ENCODE measurements at regions not wholly inside any gene's neighbourhood (a gene's known extent, or its start where the extent isn't known, plus 50 kb on each side); places are given as distances from the start of the nearest gene placed in this dataset.

DNA sequence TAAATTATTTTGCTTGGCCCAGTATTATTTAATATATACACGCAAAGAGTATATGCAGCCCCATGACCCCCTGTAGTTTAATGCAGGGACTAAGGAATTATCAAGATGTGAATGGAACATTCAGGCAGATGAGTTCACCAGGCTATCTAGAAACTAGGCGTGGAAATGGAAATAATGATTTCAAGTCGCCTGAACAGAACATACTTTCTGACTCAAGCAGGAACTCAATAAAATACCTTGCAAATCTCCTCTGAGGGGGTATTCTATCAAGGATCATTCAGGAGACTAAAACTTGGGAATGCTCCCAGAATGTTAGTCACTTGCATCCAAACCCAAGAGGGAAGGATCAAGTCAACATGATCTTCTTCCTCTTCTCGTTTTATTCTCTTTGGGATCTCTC lies 59.6 kb upstream of the RASSF6 start:
- TF ChIP-seq, protein P1, sequence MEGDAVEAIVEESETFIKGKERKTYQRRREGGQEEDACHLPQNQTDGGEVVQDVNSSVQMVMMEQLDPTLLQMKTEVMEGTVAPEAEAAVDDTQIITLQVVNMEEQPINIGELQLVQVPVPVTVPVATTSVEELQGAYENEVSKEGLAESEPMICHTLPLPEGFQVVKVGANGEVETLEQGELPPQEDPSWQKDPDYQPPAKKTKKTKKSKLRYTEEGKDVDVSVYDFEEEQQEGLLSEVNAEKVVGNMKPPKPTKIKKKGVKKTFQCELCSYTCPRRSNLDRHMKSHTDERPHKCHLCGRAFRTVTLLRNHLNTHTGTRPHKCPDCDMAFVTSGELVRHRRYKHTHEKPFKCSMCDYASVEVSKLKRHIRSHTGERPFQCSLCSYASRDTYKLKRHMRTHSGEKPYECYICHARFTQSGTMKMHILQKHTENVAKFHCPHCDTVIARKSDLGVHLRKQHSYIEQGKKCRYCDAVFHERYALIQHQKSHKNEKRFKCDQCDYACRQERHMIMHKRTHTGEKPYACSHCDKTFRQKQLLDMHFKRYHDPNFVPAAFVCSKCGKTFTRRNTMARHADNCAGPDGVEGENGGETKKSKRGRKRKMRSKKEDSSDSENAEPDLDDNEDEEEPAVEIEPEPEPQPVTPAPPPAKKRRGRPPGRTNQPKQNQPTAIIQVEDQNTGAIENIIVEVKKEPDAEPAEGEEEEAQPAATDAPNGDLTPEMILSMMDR (IDR thresholded peaks at IDR 0.05; ENCODE audit: low read depth, low read length): no peak
- no peaks in the 10 kb centered on the region; the same call in 1 of the 2 replicates for H3K27me3 ChIP-seq
- no peak overlapping the region for H3K4me3 ChIP-seq (ENCODE audit: low read depth, low read length)
- no peak for DNase-seq
- H3K4me1 ChIP-seq: no peaks in the 10 kb centered on the region
- H3K9me3 ChIP-seq: no peaks in the 10 kb centered on the region
- no peaks in the 10 kb centered on the region for H3K36me3 ChIP-seq

DNA sequence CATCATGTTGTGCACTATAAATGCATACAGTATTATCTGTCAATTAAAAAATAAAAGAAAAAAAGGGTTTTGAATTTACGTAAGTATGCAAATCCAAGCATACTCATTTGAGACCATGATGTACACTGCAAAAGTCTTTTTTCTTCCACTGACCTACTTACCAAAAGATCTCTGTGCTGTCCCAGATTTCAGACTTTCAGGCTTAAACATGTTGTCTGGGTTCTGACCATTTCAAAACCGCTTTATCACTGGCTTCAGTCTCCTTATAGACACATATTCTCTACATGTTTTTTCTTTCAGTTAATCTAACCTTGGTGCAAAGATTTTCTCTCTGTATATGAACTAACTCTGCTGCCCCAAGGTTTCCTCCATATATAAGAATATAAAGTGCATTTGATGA lies 58.6 kb upstream of the CXCL8 start:
- H3K4me3 ChIP-seq (ENCODE audit: low read depth, low read length): no peak overlapping the region
- TF ChIP-seq, protein P1 (IDR thresholded peaks at IDR 0.05; ENCODE audit: low read depth, low read length): no peak
- H3K27me3 ChIP-seq: no peaks in the 10 kb centered on the region
- no peaks in the 10 kb centered on the region for H3K4me1 ChIP-seq
- H3K36me3 ChIP-seq: no peaks in the 10 kb centered on the region
- DNase-seq: no peak
- no peaks in the 10 kb centered on the region for H3K9me3 ChIP-seq

DNA sequence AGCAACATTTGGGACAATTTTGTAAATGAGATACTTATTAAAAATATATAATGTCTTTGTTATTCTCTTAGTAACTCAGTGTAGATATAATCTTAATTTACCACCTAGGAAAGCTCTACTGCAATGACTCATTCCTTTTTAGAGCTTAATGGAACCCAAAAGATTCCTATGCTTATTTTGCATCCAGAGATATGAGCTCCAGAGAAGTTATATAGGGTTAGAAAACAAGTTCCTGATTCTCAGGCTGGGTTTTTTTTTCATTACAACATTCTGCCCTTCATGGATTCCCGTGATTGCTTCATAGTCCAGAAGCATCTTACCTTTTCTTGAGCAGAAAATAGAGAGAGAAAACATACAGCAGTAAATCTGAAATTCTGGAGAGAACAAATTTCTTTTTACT lies 57.9 kb upstream of the CXCL8 start:
- TF ChIP-seq, protein P1 (IDR thresholded peaks at IDR 0.05; ENCODE audit: low read depth, low read length): no peak
- H3K27me3 ChIP-seq: no peaks in the 10 kb centered on the region
- H3K36me3 ChIP-seq: no peaks in the 10 kb centered on the region
- H3K4me3 ChIP-seq (ENCODE audit: low read depth, low read length): no peak overlapping the region
- H3K4me1 ChIP-seq: no peaks in the 10 kb centered on the region
- no peak for DNase-seq
- no peaks in the 10 kb centered on the region for H3K9me3 ChIP-seq

DNA sequence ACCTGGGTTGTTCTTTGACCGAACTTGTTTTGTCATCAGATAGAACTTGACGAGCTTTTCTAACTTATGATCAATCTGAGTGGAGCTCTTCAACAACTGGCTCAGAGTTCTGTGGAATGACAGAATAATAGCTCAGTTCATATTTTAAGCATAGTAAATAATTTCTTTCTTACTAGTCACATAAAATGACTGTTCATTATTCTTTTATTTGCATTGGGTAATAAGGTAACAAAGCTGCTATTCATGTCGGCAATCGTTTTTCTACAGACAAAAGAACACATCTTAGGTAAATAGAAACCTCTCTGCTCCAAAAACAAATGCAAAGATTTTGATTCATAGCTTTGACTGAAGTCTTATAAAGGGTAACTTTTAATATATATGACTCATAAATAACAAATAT lies 57.3 kb upstream of the CXCL8 start:
- no peaks in the 10 kb centered on the region for H3K4me1 ChIP-seq
- DNase-seq: no peak
- H3K9me3 ChIP-seq: no peaks in the 10 kb centered on the region
- H3K36me3 ChIP-seq: no peaks in the 10 kb centered on the region
- no peak overlapping the region for H3K4me3 ChIP-seq (ENCODE audit: low read depth, low read length)
- TF ChIP-seq, protein P1 (IDR thresholded peaks at IDR 0.05; ENCODE audit: low read depth, low read length): no peak
- H3K27me3 ChIP-seq: no peaks in the 10 kb centered on the region

DNA sequence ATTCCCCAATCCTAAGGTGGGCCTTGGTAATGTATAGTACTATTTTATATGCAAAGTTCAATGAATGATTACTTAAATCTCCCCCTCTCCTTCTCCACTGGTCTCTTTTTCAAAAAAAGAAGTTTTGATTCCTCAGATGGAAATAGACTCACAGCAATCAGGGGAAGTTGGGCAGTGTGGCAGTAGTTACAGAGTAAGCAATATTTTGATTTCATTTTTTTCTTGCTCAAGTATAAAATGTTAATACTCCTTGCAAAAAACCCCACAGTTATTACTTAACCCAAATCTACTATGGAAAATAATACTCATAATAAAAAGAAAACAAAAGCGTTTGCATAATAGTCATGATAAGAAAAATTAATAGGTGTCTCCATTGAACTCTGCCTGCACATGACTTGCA lies 56.9 kb upstream of the CXCL8 start:
- Histone ChIP-seq H3K9me3 (no peaks in the 10 kb centered on the region), H3K27me3 (no peaks in the 10 kb centered on the region), H3K4me3 (ENCODE audit: low read depth, low read length) (no peak overlapping the region), H3K4me1 (no peaks in the 10 kb centered on the region), H3K36me3 (no peaks in the 10 kb centered on the region)
- DNase-seq: no peak
- TF ChIP-seq, protein P1 (IDR thresholded peaks at IDR 0.05; ENCODE audit: low read depth, low read length): no peak

DNA sequence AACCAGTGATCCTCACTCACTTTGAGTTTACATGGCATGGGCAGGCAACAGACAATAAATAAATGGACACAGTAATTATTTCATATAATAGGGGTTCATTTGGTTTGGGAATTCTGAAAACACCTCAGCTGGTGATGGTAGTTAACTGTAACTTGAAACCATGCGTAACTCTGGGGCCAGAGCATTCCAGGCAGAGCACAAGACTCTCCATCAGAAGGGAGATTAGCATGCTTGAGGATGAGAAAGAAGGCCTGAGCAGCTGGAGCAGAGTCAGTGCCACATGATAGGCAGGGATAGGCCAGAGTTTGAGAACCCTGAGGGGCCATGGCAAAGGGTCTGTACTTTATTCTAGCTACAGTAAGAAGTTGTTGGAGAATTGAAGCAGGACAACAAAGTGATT lies 56.3 kb upstream of the CXCL8 start:
- DNase-seq: no peak
- Histone ChIP-seq H3K4me3 (ENCODE audit: low read depth, low read length) (no peak overlapping the region), H3K27me3 (no peaks in the 10 kb centered on the region), H3K4me1 (no peaks in the 10 kb centered on the region), H3K9me3 (no peaks in the 10 kb centered on the region), H3K36me3 (no peaks in the 10 kb centered on the region)
- TF ChIP-seq, protein P1 (IDR thresholded peaks at IDR 0.05; ENCODE audit: low read depth, low read length): no peak
